ENCODE measurements at regions not wholly inside any gene's neighbourhood (a gene's known extent, or its start where the extent isn't known, plus 50 kb on each side); places are given as distances from the start of the nearest gene placed in this dataset.
A peak's percentile ranks its signal among the peaks of the same experiment; 100 is the strongest.

GRCh38 chr15:69914960-69915359 lies 182.8 kb downstream of the TLE3 start:
- intact Hi-C loops (cut with DNase I; ENCODE audit: low total_unique reads) = no loop called here
- DNase-seq = peak in 1 of 2 donors; percentile 10
- Histone ChIP-seq H3K4me1 (no peaks in the 10 kb centered on the region), H3K9me3 (no peaks in the 10 kb centered on the region), H3K36me3 (no peaks in the 10 kb centered on the region), H3K27me3 (peaks cover 0 to 3% of the 10 kb centered on the region in 2 donors), H3K4me3 (no peak overlapping the region), H3K27ac (no peak overlapping the region)
- no peak for TF ChIP-seq CTCF (IDR thresholded peaks at IDR 0.05)

- no peak overlapping the region for H3K27ac ChIP-seq
- H3K4me3 ChIP-seq = no peak overlapping the region
- H3K36me3 ChIP-seq = no peaks in the 10 kb centered on the region
- intact Hi-C loops (cut with DNase I; ENCODE audit: low total_unique reads) = no loop called here
- H3K27me3 ChIP-seq = peaks cover 0 to 3% of the 10 kb centered on the region in 2 donors
- no peaks in the 10 kb centered on the region for H3K9me3 ChIP-seq
- DNase-seq = peak in 1 of 2 donors; percentile 20
- no peak for TF ChIP-seq CTCF (IDR thresholded peaks at IDR 0.05)
- no peaks in the 10 kb centered on the region for H3K4me1 ChIP-seq
Observed at GRCh38 chr15:69916169-69916785, 181.4 kb downstream of the TLE3 start.

GRCh38 chr15:69917056-69917455 lies 180.7 kb downstream of the TLE3 start:
- H3K4me1 ChIP-seq = no peaks in the 10 kb centered on the region

GRCh38 chr15:69919816-69920215 lies 177.9 kb downstream of the TLE3 start:
- DNase-seq = peak in 1 of 2 donors; percentile 27
- peaks cover 0 to 3% of the 10 kb centered on the region in 2 donors for H3K27me3 ChIP-seq

More at GRCh38 chr15:69917056-69917455, 180.7 kb downstream of the TLE3 start:
- Histone ChIP-seq H3K27me3 (peaks cover 0 to 3% of the 10 kb centered on the region in 2 donors), H3K9me3 (no peaks in the 10 kb centered on the region), H3K4me3 (no peak overlapping the region), H3K27ac (no peak overlapping the region), H3K36me3 (no peaks in the 10 kb centered on the region)
- no peak for DNase-seq
- intact Hi-C loops (cut with DNase I; ENCODE audit: low total_unique reads) = no loop called here
- TF ChIP-seq CTCF (IDR thresholded peaks at IDR 0.05) = no peak

GRCh38 chr15:69920221-69920620 lies 177.5 kb downstream of the TLE3 start:
- intact Hi-C loops (cut with DNase I; ENCODE audit: low total_unique reads) = no loop called here
- no peaks in the 10 kb centered on the region for H3K4me1 ChIP-seq

More at GRCh38 chr15:69919816-69920215, 177.9 kb downstream of the TLE3 start:
- no peak overlapping the region for H3K27ac ChIP-seq
- no peak overlapping the region for H3K4me3 ChIP-seq
- peaks cover 0 to 6% (median 0%) of the 10 kb centered on the region in 3 donors for H3K36me3 ChIP-seq
- H3K4me1 ChIP-seq = no peaks in the 10 kb centered on the region
- TF ChIP-seq CTCF (IDR thresholded peaks at IDR 0.05) = no peak
- intact Hi-C loops (cut with DNase I; ENCODE audit: low total_unique reads) = no loop called here
- H3K9me3 ChIP-seq = peaks cover 0 to 18% (median 5%) of the 10 kb centered on the region in 3 donors

More at GRCh38 chr15:69920221-69920620, 177.5 kb downstream of the TLE3 start:
- no peak for TF ChIP-seq CTCF (IDR thresholded peaks at IDR 0.05)
- peaks cover 0 to 3% of the 10 kb centered on the region in 2 donors for H3K27me3 ChIP-seq
- no peak overlapping the region for H3K27ac ChIP-seq
- H3K36me3 ChIP-seq = peaks cover 0 to 6% (median 0%) of the 10 kb centered on the region in 3 donors
- peaks cover 0 to 22% (median 9%) of the 10 kb centered on the region in 3 donors for H3K9me3 ChIP-seq
- DNase-seq = no peak
- no peak overlapping the region for H3K4me3 ChIP-seq
